ENCODE measurements at regions not wholly inside any gene's neighbourhood (a gene's known extent, or its start where the extent isn't known, plus 50 kb on each side); places are given as distances from the start of the nearest gene placed in this dataset.

- no peak for TF ChIP-seq ZNF654 (tag by site-specific recombination; IDR thresholded peaks at IDR 0.05; ENCODE audit: low read depth)
Measured at GRCh38 chr18:30481871-30482270, 560.7 kb downstream of the DSC3 start (continued).

GRCh38 chr18:30469091-30469490 lies 573.5 kb downstream of the DSC3 start:
- ChIA-PET CTCF (no interaction called here), POLR2A (no interaction called here)
- Histone ChIP-seq H3K4me1 (ENCODE audit: control insufficient read depth, insufficient read depth, low read length) (no peaks in the 10 kb centered on the region), H3K4me3 (ENCODE audit: low read depth, low read length) (no peak overlapping the region), H3K27ac (ENCODE audit: extremely low read depth, low read depth, low read length) (no peak overlapping the region), H3K36me3 (ENCODE audit: control insufficient read depth in 2 of 2, insufficient read depth in 1 of 2, low read length in 2 of 2) (no peaks in the 10 kb centered on the region), H3K9me3 (ENCODE audit: control insufficient read depth, insufficient read depth, low read depth, low read length) (no peaks in the 10 kb centered on the region)
- TF ChIP-seq ZNF341 (tag by site-specific recombination; IDR thresholded peaks at IDR 0.05; ENCODE audit: low read depth): no peak
- no peak for TF ChIP-seq ZNF677 (tag by site-specific recombination; IDR thresholded peaks at IDR 0.05)
- TF ChIP-seq SP7 (tag by site-specific recombination; IDR thresholded peaks at IDR 0.05): no peak
- TF ChIP-seq SALL2 (tag by site-specific recombination; IDR thresholded peaks at IDR 0.05; ENCODE audit: borderline replicate concordance): no peak
- TF ChIP-seq ZNF48 (tag by site-specific recombination; IDR thresholded peaks at IDR 0.05): no peak
- no peak for TF ChIP-seq ZSCAN30 (tag by site-specific recombination; IDR thresholded peaks at IDR 0.05)
- no peak for TF ChIP-seq ZNF121 (tag by site-specific recombination; IDR thresholded peaks at IDR 0.05)
- TF ChIP-seq MYNN (tag by site-specific recombination; IDR thresholded peaks at IDR 0.05; ENCODE audit: borderline replicate concordance): no peak
- TF ChIP-seq ZNF747 (tag by site-specific recombination; IDR thresholded peaks at IDR 0.05): no peak
- no peak for TF ChIP-seq ZNF335 (tag by site-specific recombination; conservative IDR thresholded peaks at IDR 0.05)
- no peak for TF ChIP-seq ZNF2 (tag by site-specific recombination; IDR thresholded peaks at IDR 0.05)
- no peak for TF ChIP-seq ZNF174 (tag by site-specific recombination; IDR thresholded peaks at IDR 0.05)
- TF ChIP-seq REPIN1 (tag by site-specific recombination; IDR thresholded peaks at IDR 0.05; ENCODE audit: low read depth): no peak
- no peak for TF ChIP-seq ZBTB48 (tag by site-specific recombination; IDR thresholded peaks at IDR 0.05)
- no peak for TF ChIP-seq SP2 (tag by site-specific recombination; IDR thresholded peaks at IDR 0.05)

GRCh38 chr18:30465096-30465495 lies 577.4 kb downstream of the DSC3 start:
- Histone ChIP-seq H3K36me3 (ENCODE audit: control insufficient read depth in 2 of 2, insufficient read depth in 1 of 2, low read length in 2 of 2) (no peaks in the 10 kb centered on the region), H3K27ac (ENCODE audit: extremely low read depth, low read depth, low read length) (no peak overlapping the region), H3K4me1 (ENCODE audit: control insufficient read depth, insufficient read depth, low read length) (no peaks in the 10 kb centered on the region), H3K4me3 (ENCODE audit: low read depth, low read length) (no peak overlapping the region), H3K9me3 (ENCODE audit: control insufficient read depth, insufficient read depth, low read depth, low read length) (no peaks in the 10 kb centered on the region)
- TF ChIP-seq ZNF660 (tag by site-specific recombination; IDR thresholded peaks at IDR 0.05): no peak
- TF ChIP-seq ZNF701 (tag by site-specific recombination; IDR thresholded peaks at IDR 0.05): no peak
- TF ChIP-seq ZNF362 (tag by site-specific recombination; IDR thresholded peaks at IDR 0.05): no peak
- TF ChIP-seq ZNF544 (tag by site-specific recombination; IDR thresholded peaks at IDR 0.05): no peak
- no peak for TF ChIP-seq ZFP41 (tag by site-specific recombination; IDR thresholded peaks at IDR 0.05; ENCODE audit: borderline replicate concordance)
- TF ChIP-seq ZNF76 (tag by site-specific recombination; IDR thresholded peaks at IDR 0.05; ENCODE audit: borderline replicate concordance, low read depth): no peak
- no peak for TF ChIP-seq ZNF521 (tag by site-specific recombination; IDR thresholded peaks at IDR 0.05)
- TF ChIP-seq HOXA7 (CRISPR knock-in tag; IDR thresholded peaks at IDR 0.05; ENCODE audit: borderline replicate concordance): no peak
- TF ChIP-seq ZNF664 (tag by site-specific recombination; IDR thresholded peaks at IDR 0.05): no peak
- no peak for TF ChIP-seq SP3 (tag by site-specific recombination; IDR thresholded peaks at IDR 0.05)
- TF ChIP-seq ZNF280C (tag by site-specific recombination; IDR thresholded peaks at IDR 0.05): no peak
- ChIA-PET POLR2A (no interaction called here), CTCF (interaction anchor here (1.1 kb wide), 1 partner anchor 13 kb away, joined by 3 read pairs; no protein-coding TSS in a partner anchor)
